HCT116 (cell line): ENCODE measurements at regions not wholly inside any gene's neighbourhood (a gene's known extent, or its start where the extent isn't known, plus 50 kb on each side); places are given as distances from the start of the nearest gene placed in this dataset.

Experiments used
- ATAC-seq: fragments of 200-7000 bp; cut with Tn5 transposase; 2 replicates; pipeline ENCODE4 v1.9.1; 2020; ENCODE audit warnings: mild to moderate bottlenecking, moderate library complexity
- BruUV-seq: library from RNA; stranded (reverse); fragments of 400-500 nt; replicated peaks from 2 replicates; lab custom pipeline; 2021; lab: Mats Ljungman, UMichigan
- CTCF ChIA-PET: fragments of 300-600 bp; sonication (Branson Sonifier 250); formaldehyde crosslinking; loops from one replicate; lab custom pipeline; 2021; ENCODE audit warnings: antibody characterized with exemption; lab: Charles Lee
- POLR2A ChIA-PET: fragments of 300-600, 350-600 bp; sonication (Branson Sonifier 250); formaldehyde crosslinking; loops from one replicate; lab custom pipeline; 2021; ENCODE audit warnings: antibody characterized with exemption; lab: Charles Lee
- RAD21 ChIA-PET, 2 experiments: fragments of 300-600 bp; sonication (Branson Sonifier 250); formaldehyde crosslinking; loops; one replicate each; lab custom pipeline; 2023; ENCODE audit warnings: low total read pairs in 2 of 2; ENCODE audit not compliant: uncharacterized antibody in 2 of 2, unreplicated experiment in 2 of 2, low non-redundant PET in 1 of 2; lab: Charles Lee
- DNase-seq: peaks from one replicate; pipeline ENCODE4 v3.0.0-alpha.2; 2010; ENCODE audit warnings: low read depth, low spot score
- H2AFZ ChIP-seq: fragments of 200-600 bp; shearing (Covaris generic), sonication (generic); 2 replicates; pipeline ENCODE4 v1.6.1; 2017; ENCODE audit warnings: low read depth, mixed run types, mixed read lengths, antibody characterized with exemption, low read length; ENCODE audit not compliant: poor library complexity, severe bottlenecking
- H3K27ac ChIP-seq: 2 replicates; pipeline ENCODE4 v1.5.1; 2012; ENCODE audit warnings: low read depth, low read length
- H3K27me3 ChIP-seq: fragments of 200-600 bp; sonication (generic); 2 replicates; pipeline ENCODE4 v1.6.1; 2016; ENCODE audit warnings: mixed run types, low read length, mixed read lengths; ENCODE audit not compliant: insufficient read depth
- H3K36me3 ChIP-seq, 2 experiments: fragments of 200-500 bp in 1 of 2; fragments of 200-600 bp in 1 of 2; sonication (Bioruptor generic) in 1 of 2; sonication (generic) in 1 of 2; 2 replicates each; pipeline versions ENCODE4 v1.5.1 to v1.6.1; 2014 to 2016; ENCODE audit warnings: low read length in 2 of 2, inconsistent platforms in 1 of 2, mixed read lengths in 1 of 2, mixed run types in 1 of 2; ENCODE audit not compliant: insufficient read depth in 2 of 2, control insufficient read depth in 1 of 2
- H3K4me1 ChIP-seq, 2 experiments: fragments of 200-600 bp in 1 of 2; sonication (generic) in 1 of 2; 2 replicates each; pipeline versions ENCODE4 v1.5.1 to v1.6.1; 2012 to 2017; ENCODE audit warnings: low read length in 2 of 2, inconsistent platforms in 1 of 2, mild to moderate bottlenecking in 1 of 2, mixed read lengths in 1 of 2, mixed run types in 1 of 2, moderate library complexity in 1 of 2; ENCODE audit not compliant: insufficient read depth in 2 of 2, control insufficient read depth in 1 of 2
- H3K4me2 ChIP-seq: fragments of 200-600 bp; sonication (generic); 2 replicates; pipeline ENCODE4 v1.6.1; 2017; ENCODE audit warnings: mixed run types, low read length, mixed read lengths
- H3K4me3 ChIP-seq, 2 experiments: fragments of 200-600 bp in 1 of 2; sonication (generic) in 1 of 2; replicated peaks in 1 of 2; 2 replicates each; pipeline ENCODE4 v1.5.1; 2011 to 2016; ENCODE audit warnings: low read length in 2 of 2, control low read depth in 1 of 2, low read depth in 1 of 2, mild to moderate bottlenecking in 1 of 2, mixed read lengths in 1 of 2, mixed run types in 1 of 2
- H3K79me2 ChIP-seq: fragments of 200-600 bp; sonication (generic); 2 replicates; pipeline ENCODE4 v1.6.1; 2017; ENCODE audit warnings: mild to moderate bottlenecking, mixed run types, low read length, moderate library complexity, mixed read lengths; ENCODE audit not compliant: insufficient read depth
- H3K9ac ChIP-seq: fragments of 200-600 bp; sonication (generic); 2 replicates; pipeline ENCODE4 v1.6.1; 2016; ENCODE audit warnings: low read length, mixed read lengths
- H3K9me2 ChIP-seq: fragments of 200-600 bp; sonication (generic), shearing (Covaris generic); 2 replicates; pipeline ENCODE4 v1.6.1; 2017; ENCODE audit warnings: mixed run types, mild to moderate bottlenecking, moderate library complexity; ENCODE audit not compliant: insufficient read depth
- H3K9me3 ChIP-seq, 2 experiments: fragments of 200-500 bp in 1 of 2; fragments of 200-600 bp in 1 of 2; sonication (Bioruptor generic) in 1 of 2; sonication (generic) in 1 of 2; 2 replicates each; pipeline ENCODE4 v1.6.1; 2014 to 2017; ENCODE audit warnings: low read length in 2 of 2, mixed read lengths in 2 of 2, inconsistent platforms in 1 of 2, low read depth in 1 of 2, mild to moderate bottlenecking in 1 of 2, mixed run types in 1 of 2, moderate library complexity in 1 of 2; ENCODE audit not compliant: control insufficient read depth in 1 of 2, insufficient read depth in 1 of 2
- H4K20me1 ChIP-seq: fragments of 200-600 bp; sonication (generic), shearing (Covaris generic); 2 replicates; pipeline ENCODE4 v1.6.1; 2017; ENCODE audit warnings: mixed run types, mild to moderate bottlenecking, moderate library complexity; ENCODE audit not compliant: insufficient read depth
- CBX3 ChIP-seq: IDR thresholded peaks from 2 replicates; pipeline ENCODE4 v1.6.1; 2012; ENCODE audit warnings: low read depth
- EGR1 ChIP-seq: IDR thresholded peaks from 2 replicates; pipeline ENCODE4 v1.6.1; 2012; ENCODE audit warnings: low read depth
- ELF1 ChIP-seq: IDR thresholded peaks from 2 replicates; pipeline ENCODE4 v1.6.1; 2012; ENCODE audit warnings: low read depth, borderline replicate concordance
- EZH2 ChIP-seq: fragments of 200-600 bp; sonication (generic); IDR thresholded peaks from 2 replicates; pipeline ENCODE4 v1.6.1; 2017; ENCODE audit warnings: antibody characterized with exemption, mixed run types
- EZH2phosphoT487 ChIP-seq: fragments of 200-600 bp; IDR thresholded peaks from 2 replicates; pipeline ENCODE4 v1.6.1; 2018; ENCODE audit warnings: antibody characterized with exemption, borderline replicate concordance
- JUND ChIP-seq: IDR thresholded peaks from 2 replicates; pipeline ENCODE4 v1.6.1; 2012
- SRF ChIP-seq: IDR thresholded peaks from 2 replicates; pipeline ENCODE4 v1.6.1; 2012; ENCODE audit warnings: low read depth
- YY1 ChIP-seq: IDR thresholded peaks from 2 replicates; pipeline ENCODE4 v1.6.1; 2011; ENCODE audit warnings: low read length, low read depth, moderate library complexity, mild to moderate bottlenecking; ENCODE audit not compliant: insufficient replicate concordance; ENCODE audit errors: extremely low read depth
- ZBTB33 ChIP-seq: IDR thresholded peaks from 2 replicates; pipeline ENCODE4 v1.6.1; 2011; ENCODE audit warnings: mild to moderate bottlenecking, low read length, moderate library complexity; ENCODE audit not compliant: insufficient replicate concordance; ENCODE audit errors: extremely low read depth
- ZNF274 ChIP-seq: fragments of 200-500 bp; sonication (Bioruptor generic); IDR thresholded peaks from 2 replicates; pipeline ENCODE4 v1.6.1; 2014; ENCODE audit warnings: mild to moderate bottlenecking, low read depth, low read length, inconsistent platforms
- intact Hi-C: fragments of 100-400 bp; cut with micrococcal nuclease; formaldehyde crosslinking; loops from 2 replicates; pipeline ENCODE4 v1.10.0; 2022

DNA sequence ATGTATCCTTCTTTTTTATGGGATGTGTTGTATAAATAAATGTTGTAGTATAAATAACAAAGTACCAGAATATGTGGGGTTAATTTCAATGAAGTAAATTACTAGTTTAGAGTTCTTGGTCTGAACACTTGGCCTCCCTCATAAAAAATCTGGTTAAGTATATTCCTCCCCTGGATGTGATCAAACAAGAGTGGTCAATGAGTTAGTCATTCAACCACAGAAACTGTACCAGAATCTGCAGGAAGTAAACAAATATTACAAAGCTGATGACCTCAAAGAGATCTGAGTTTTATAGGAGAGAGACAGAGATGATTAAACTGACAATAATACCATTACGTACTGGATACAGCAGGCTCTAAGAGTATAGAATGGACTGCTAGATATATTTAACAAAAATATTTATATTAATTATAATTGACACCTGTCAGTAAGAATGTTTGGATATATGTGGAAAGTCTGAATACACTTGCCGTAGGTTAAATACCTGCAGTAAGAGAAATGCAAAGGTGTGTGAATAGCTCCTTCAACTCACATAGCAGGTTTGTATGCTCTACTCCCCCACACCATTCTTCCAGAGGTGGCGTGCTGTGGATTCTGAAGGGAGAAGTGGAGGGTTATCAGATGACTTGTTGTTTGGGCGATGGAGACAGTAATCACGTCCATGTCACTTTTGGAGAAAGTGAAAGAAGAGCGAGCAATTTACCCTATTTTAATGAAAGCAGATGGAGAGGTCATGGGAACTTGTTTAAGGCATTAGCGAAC lies 108.3 kb upstream of the LRATD1 start:
- H3K9me2 ChIP-seq: no peaks in the 10 kb centered on the region
- TF ChIP-seq ELF1 (no peak), ZBTB33 (no peak), SRF (no peak), JUND (no peak)
- no peaks in the 10 kb centered on the region for H3K4me1 ChIP-seq
- RAD21 ChIA-PET: no interaction called here
- no peaks in the 10 kb centered on the region for H3K79me2 ChIP-seq
- no peak overlapping the region for H3K4me3 ChIP-seq
- H3K9ac ChIP-seq: no peak overlapping the region
- intact Hi-C loops: no loop called here
- DNase-seq: no peak
- CTCF ChIA-PET: no interaction called here
- no peak overlapping the region for H2AFZ ChIP-seq
- H3K4me2 ChIP-seq: no peak overlapping the region
- no peaks in the 10 kb centered on the region for H3K27me3 ChIP-seq
- H4K20me1 ChIP-seq: no peaks in the 10 kb centered on the region
- no peaks in the 10 kb centered on the region for H3K36me3 ChIP-seq
- no TSS peak for BruUV-seq
- ATAC-seq: no peak
- H3K9me3 ChIP-seq: peaks cover 0 to 4% of the 10 kb centered on the region in 2 experiments; a peak in 2 of 4 replicates
- POLR2A ChIA-PET: no interaction called here
- no peak overlapping the region for H3K27ac ChIP-seq

- ChIA-PET POLR2A (no interaction called here), CTCF (no interaction called here), RAD21 (no interaction called here)
- Histone ChIP-seq H3K9me3 (peaks cover 0 to 3% of the 10 kb centered on the region in 2 experiments; a peak in 2 of 4 replicates), H3K9ac (no peak overlapping the region), H3K27ac (no peak overlapping the region), H3K4me1 (no peaks in the 10 kb centered on the region), H3K27me3 (no peaks in the 10 kb centered on the region), H3K4me2 (no peak overlapping the region), H3K79me2 (no peaks in the 10 kb centered on the region), H2AFZ (no peak overlapping the region), H3K4me3 (no peak overlapping the region), H3K9me2 (no peaks in the 10 kb centered on the region), H3K36me3 (no peaks in the 10 kb centered on the region), H4K20me1 (no peaks in the 10 kb centered on the region)
- DNase-seq (no peak), ATAC-seq (no peak)
- intact Hi-C loops: no loop called here
- BruUV-seq: no TSS peak
- TF ChIP-seq YY1 (no peak), ZNF274 (no peak), EGR1 (no peak), SRF (no peak), EZH2 (no peak), EZH2phosphoT487 (no peak), CBX3 (no peak)
Measured at GRCh38 chr2:14524803-14525080, 107.8 kb upstream of the LRATD1 start.
